ENCODE measurements at regions not wholly inside any gene's neighbourhood (a gene's known extent, or its start where the extent isn't known, plus 50 kb on each side); places are given as distances from the start of the nearest gene placed in this dataset.

DNA sequence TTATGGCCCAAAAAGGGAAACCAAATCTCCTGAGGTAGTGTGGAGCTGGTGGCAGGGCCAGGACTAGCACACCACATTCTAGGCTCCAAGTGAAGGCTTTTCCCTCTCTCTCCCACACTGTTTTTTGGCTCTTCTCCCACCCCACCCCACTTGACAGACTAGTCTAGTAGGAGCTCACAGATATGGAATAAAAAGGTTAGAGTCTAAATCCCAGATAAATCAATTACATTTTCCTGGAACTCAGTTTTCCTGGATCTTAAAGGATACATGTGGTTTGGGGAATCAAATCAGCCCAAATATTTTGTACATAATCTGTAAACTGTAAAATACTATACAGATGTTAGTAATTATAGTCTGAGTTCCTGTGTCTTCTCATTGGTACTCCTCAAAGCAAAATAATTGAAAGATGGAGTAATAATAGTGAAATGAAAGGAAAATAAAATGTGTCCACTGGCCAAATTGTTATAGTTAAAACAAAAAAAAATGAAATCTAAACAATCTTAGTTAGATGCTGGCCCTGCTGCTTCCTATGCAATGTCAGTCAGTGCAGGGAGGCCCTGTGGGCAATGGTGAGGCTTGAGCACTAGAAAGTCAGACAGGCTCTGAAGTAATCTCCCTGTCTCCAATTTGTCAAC lies 370.4 kb upstream of the CPEB2 start:
- Histone ChIP-seq H3K27ac (ENCODE audit: low read depth, low read length) (no peak overlapping the region), H3K9me3 (ENCODE audit: insufficient read depth in 2 of 2, low read depth in 1 of 2, low read length in 1 of 2) (peaks cover 0 to 8% of the 10 kb centered on the region in 2 experiments; a peak in 2 of 4 replicates), H3K23ac (ENCODE audit: insufficient read length) (no peak overlapping the region), H2AK5ac (ENCODE audit: low read depth, low read length) (no peak overlapping the region), H2BK5ac (ENCODE audit: low read depth, low read length) (no peak overlapping the region), H4K91ac (replicated peaks; ENCODE audit: insufficient read length, low read length) (no peak overlapping the region), H2BK20ac (ENCODE audit: low read length) (no peak overlapping the region), H2AFZ (ENCODE audit: low read length) (no peak overlapping the region), H3K9ac (replicated peaks in 1 of 4; ENCODE audit: extremely low read depth in 1 of 4, low read depth in 3 of 4, low read length in 3 of 4) (no peak overlapping the region), H3K18ac (ENCODE audit: extremely low read depth, low read length) (no peak overlapping the region), H3K56ac (replicated peaks; ENCODE audit: insufficient read length, low read depth, low read length) (no peak overlapping the region), H4K20me1 (replicated peaks in 1 of 2; ENCODE audit: control insufficient read depth in 1 of 2, insufficient read depth in 2 of 2, low read length in 2 of 2) (no peaks in the 10 kb centered on the region), H3K14ac (ENCODE audit: insufficient read length) (no peak overlapping the region), H2BK12ac (ENCODE audit: low read depth, low read length) (no peak overlapping the region), H3K79me2 (ENCODE audit: control insufficient read depth in 1 of 2, insufficient read depth in 2 of 2, low read length in 2 of 2) (no peaks in the 10 kb centered on the region), H2BK15ac (ENCODE audit: low read length) (no peak overlapping the region), H3K4ac (replicated peaks; ENCODE audit: insufficient read length, low read depth, low read length) (no peak overlapping the region), H3K79me1 (ENCODE audit: low read depth, low read length) (no peaks in the 10 kb centered on the region), H3K36me3 (ENCODE audit: control insufficient read depth in 2 of 4, insufficient read depth in 4 of 4, low read length in 3 of 4) (no peaks in the 10 kb centered on the region), H3K4me2 (ENCODE audit: insufficient read depth in 1 of 2, low read depth in 2 of 2, low read length in 2 of 2) (no peak overlapping the region), H3K27me3 (replicated peaks in 1 of 4; ENCODE audit: control insufficient read depth in 3 of 4, extremely low read depth in 1 of 4, insufficient read depth in 3 of 4, low read length in 3 of 4) (no peaks in the 10 kb centered on the region), H2BK120ac (replicated peaks; ENCODE audit: low read depth, low read length) (no peak overlapping the region), H3K23me2 (ENCODE audit: low read depth, low read length) (no peaks in the 10 kb centered on the region; the same call in 1 of the 2 replicates), H4K5ac (ENCODE audit: insufficient read length, low read depth, low read length) (no peak overlapping the region), H3K4me3 (ENCODE audit: extremely low read depth in 1 of 4, insufficient read depth in 2 of 4, low read depth in 3 of 4, low read length in 4 of 4) (no peak overlapping the region), H3K4me1 (replicated peaks in 1 of 4; ENCODE audit: control insufficient read depth in 3 of 4, insufficient read depth in 4 of 4, low read length in 3 of 4) (no peaks in the 10 kb centered on the region), H4K8ac (ENCODE audit: extremely low read depth, insufficient read depth, low read length) (no peak overlapping the region)
- CTCF ChIA-PET (ENCODE audit: partially characterized antibody) = interaction anchor here (2.5 kb wide), 1 partner anchor 105 kb away, joined by 5 read pairs; no protein-coding TSS in a partner anchor
- TF ChIP-seq CEBPB (IDR thresholded peaks at IDR 0.05; ENCODE audit: low read depth, low read length) = no peak
- no peak for TF ChIP-seq EP300 (IDR thresholded peaks at IDR 0.05; ENCODE audit: borderline replicate concordance in 1 of 2, low read depth in 2 of 2, low read length in 2 of 2)
- no peak for TF ChIP-seq MAFK (IDR thresholded peaks at IDR 0.05; ENCODE audit: low read depth, low read length)
- TF ChIP-seq, protein P1, sequence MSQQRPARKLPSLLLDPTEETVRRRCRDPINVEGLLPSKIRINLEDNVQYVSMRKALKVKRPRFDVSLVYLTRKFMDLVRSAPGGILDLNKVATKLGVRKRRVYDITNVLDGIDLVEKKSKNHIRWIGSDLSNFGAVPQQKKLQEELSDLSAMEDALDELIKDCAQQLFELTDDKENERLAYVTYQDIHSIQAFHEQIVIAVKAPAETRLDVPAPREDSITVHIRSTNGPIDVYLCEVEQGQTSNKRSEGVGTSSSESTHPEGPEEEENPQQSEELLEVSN (IDR thresholded peaks at IDR 0.05) = no peak
- no peak for TF ChIP-seq TAF1 (IDR thresholded peaks at IDR 0.05; ENCODE audit: low read depth, low read length)
- no peak for TF ChIP-seq YY1 (IDR thresholded peaks at IDR 0.05; ENCODE audit: low read depth, low read length)
- TF ChIP-seq BCL11A (IDR thresholded peaks at IDR 0.05; ENCODE audit: low read depth in 2 of 2, low read length in 2 of 2) = no peak
- no peak for TF ChIP-seq TCF12 (IDR thresholded peaks at IDR 0.05; ENCODE audit: low read depth, low read length)
- TF ChIP-seq, protein P2, sequence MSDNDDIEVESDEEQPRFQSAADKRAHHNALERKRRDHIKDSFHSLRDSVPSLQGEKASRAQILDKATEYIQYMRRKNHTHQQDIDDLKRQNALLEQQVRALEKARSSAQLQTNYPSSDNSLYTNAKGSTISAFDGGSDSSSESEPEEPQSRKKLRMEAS (IDR thresholded peaks at IDR 0.05) = no peak
- TF ChIP-seq TEAD4 (IDR thresholded peaks at IDR 0.05; ENCODE audit: low read depth, low read length) = no peak
- TF ChIP-seq, protein P3, sequence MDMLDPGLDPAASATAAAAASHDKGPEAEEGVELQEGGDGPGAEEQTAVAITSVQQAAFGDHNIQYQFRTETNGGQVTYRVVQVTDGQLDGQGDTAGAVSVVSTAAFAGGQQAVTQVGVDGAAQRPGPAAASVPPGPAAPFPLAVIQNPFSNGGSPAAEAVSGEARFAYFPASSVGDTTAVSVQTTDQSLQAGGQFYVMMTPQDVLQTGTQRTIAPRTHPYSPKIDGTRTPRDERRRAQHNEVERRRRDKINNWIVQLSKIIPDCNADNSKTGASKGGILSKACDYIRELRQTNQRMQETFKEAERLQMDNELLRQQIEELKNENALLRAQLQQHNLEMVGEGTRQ (IDR thresholded peaks at IDR 0.05; ENCODE audit: low read length) = no peak
- TF ChIP-seq SIX5 (IDR thresholded peaks at IDR 0.05; ENCODE audit: low read depth, low read length) = no peak
- POLR2A ChIA-PET (ENCODE audit: partially characterized antibody) = no interaction called here
- FAIRE-seq = no peak
- no peak for DNase-seq (ENCODE audit: low read depth in 1 of 2, low spot score in 2 of 2)

Measured in H1 (cell line).